ENCODE measurements at regions not wholly inside any gene's neighbourhood (a gene's known extent, or its start where the extent isn't known, plus 50 kb on each side); places are given as distances from the start of the nearest gene placed in this dataset.
A peak's percentile ranks its signal among the peaks of the same experiment; 100 is the strongest.

- TF ChIP-seq, protein P1, sequence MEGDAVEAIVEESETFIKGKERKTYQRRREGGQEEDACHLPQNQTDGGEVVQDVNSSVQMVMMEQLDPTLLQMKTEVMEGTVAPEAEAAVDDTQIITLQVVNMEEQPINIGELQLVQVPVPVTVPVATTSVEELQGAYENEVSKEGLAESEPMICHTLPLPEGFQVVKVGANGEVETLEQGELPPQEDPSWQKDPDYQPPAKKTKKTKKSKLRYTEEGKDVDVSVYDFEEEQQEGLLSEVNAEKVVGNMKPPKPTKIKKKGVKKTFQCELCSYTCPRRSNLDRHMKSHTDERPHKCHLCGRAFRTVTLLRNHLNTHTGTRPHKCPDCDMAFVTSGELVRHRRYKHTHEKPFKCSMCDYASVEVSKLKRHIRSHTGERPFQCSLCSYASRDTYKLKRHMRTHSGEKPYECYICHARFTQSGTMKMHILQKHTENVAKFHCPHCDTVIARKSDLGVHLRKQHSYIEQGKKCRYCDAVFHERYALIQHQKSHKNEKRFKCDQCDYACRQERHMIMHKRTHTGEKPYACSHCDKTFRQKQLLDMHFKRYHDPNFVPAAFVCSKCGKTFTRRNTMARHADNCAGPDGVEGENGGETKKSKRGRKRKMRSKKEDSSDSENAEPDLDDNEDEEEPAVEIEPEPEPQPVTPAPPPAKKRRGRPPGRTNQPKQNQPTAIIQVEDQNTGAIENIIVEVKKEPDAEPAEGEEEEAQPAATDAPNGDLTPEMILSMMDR (IDR thresholded peaks at IDR 0.05 in 4 of 5, conservative IDR thresholded peaks at IDR 0.05 in 1 of 5) = no peak
- TF ChIP-seq POLR2A (IDR thresholded peaks at IDR 0.05) = peak in 1 of 2 donors; percentile 26
Measured at GRCh38 chr4:53651156-53651735, 60.0 kb upstream of the LNX1 start.

Data from gastrocnemius medialis (tissue), 4 donors.